ENCODE measurements at regions not wholly inside any gene's neighbourhood (a gene's known extent, or its start where the extent isn't known, plus 50 kb on each side); places are given as distances from the start of the nearest gene placed in this dataset.

- TF ChIP-seq YY1 (IDR thresholded peaks at IDR 0.05; ENCODE audit: insufficient read depth, insufficient read length), result no peak
- TF ChIP-seq SUZ12 (IDR thresholded peaks at IDR 0.05; ENCODE audit: extremely low read depth, insufficient read depth, insufficient read length), result no peak
Observed at GRCh38 chr2:116413659-116414058, 1400.8 kb upstream of the DDX18 start.
